ENCODE measurements at regions not wholly inside any gene's neighbourhood (a gene's known extent, or its start where the extent isn't known, plus 50 kb on each side); places are given as distances from the start of the nearest gene placed in this dataset.

GRCh38 chr16:59339871-59340270 lies 605.8 kb upstream of the GOT2 start:
- TF ChIP-seq CTCF (IDR thresholded peaks at IDR 0.05; ENCODE audit: low read length) (no peak), EZH2 (optimal IDR thresholded peaks at IDR 0.05; ENCODE audit: low read depth, low read length) (no peak)
